Heart right ventricle (tissue), 16 donors: ENCODE measurements at regions not wholly inside any gene's neighbourhood (a gene's known extent, or its start where the extent isn't known, plus 50 kb on each side); places are given as distances from the start of the nearest gene placed in this dataset.
"Not testable (repeated sequence)": the region's sequence is repeated elsewhere in the genome, so short reads cannot be mapped to it uniquely, and the experiment has no call there.

Experiments
- ATAC-seq, 8 donors: fragments of 200-7000 bp; cut with Tn5 transposase; one replicate each; pipeline ENCODE4 v1.9.1; 2020; ENCODE audit warnings: mild to moderate bottlenecking in 8 of 8, moderate library complexity in 8 of 8, moderate number of reproducible peaks in 1 of 8
- DNase-seq, 2 donors: peaks; one replicate each; pipeline ENCODE4 v3.0.0-alpha.2; 2020
- H3K27ac ChIP-seq, 10 donors: fragments of 200-600 bp; sonication (generic) in 2 of 10; one replicate each; pipeline versions ENCODE4 v1.5.0 to v1.8.0; 2020 to 2022; ENCODE audit warnings: mild to moderate bottlenecking in 3 of 10
- H3K27me3 ChIP-seq, 7 donors: fragments of 200-600 bp; one replicate each; pipeline ENCODE4 v1.8.0; 2021 to 2022; ENCODE audit warnings: mild to moderate bottlenecking in 2 of 7
- H3K36me3 ChIP-seq, 9 donors: fragments of 200-600 bp; sonication (generic) in 1 of 9; one replicate each; pipeline versions ENCODE4 v1.5.0 to v1.8.0; 2020 to 2022; ENCODE audit warnings: mild to moderate bottlenecking in 2 of 9
- H3K4me1 ChIP-seq, 9 donors: fragments of 200-600 bp; sonication (generic) in 1 of 9; one replicate each; pipeline versions ENCODE4 v1.5.0 to v1.8.0; 2020 to 2022; ENCODE audit warnings: mild to moderate bottlenecking in 4 of 9
- H3K4me3 ChIP-seq, 10 donors: fragments of 200-600 bp; sonication (generic) in 2 of 10; one replicate each; pipeline versions ENCODE4 v1.5.0 to v1.8.0; 2020 to 2022; ENCODE audit warnings: mild to moderate bottlenecking in 7 of 10, moderate library complexity in 2 of 10
- H3K9me3 ChIP-seq, 11 donors: fragments of 200-600 bp in 10 of 11; sonication (generic) in 2 of 11; one replicate each; pipeline versions ENCODE4 v1.5.0 to v1.8.0; 2013 to 2022; ENCODE audit warnings: mild to moderate bottlenecking in 2 of 11, control low read depth in 1 of 11, moderate library complexity in 1 of 11
- CTCF ChIP-seq, 9 donors: fragments of 200-600 bp; sonication (generic) in 2 of 9; IDR thresholded peaks; one replicate each; pipeline versions ENCODE4 v1.5.0 to v1.8.0; 2021 to 2022; ENCODE audit warnings: antibody characterized with exemption in 9 of 9, mild to moderate bottlenecking in 5 of 9, moderate library complexity in 1 of 9
- WGBS, 2 donors: extraction: QIAGEN DNeasy Blood & Tissue Kit; methylation state at CpG; one replicate each; pipeline ENCODE4 v1.1.7; 2013; ENCODE audit warnings: inconsistent platforms in 1 of 2; 5-methylcytosine and 5-hydroxymethylcytosine counted together
- intact Hi-C, 10 donors: fragments of 100-400 bp; cut with DNase I; formaldehyde crosslinking; loops; one replicate each; pipeline versions ENCODE4 v1.11.1 to v1.14.2; 2022
- donor health status: Arrhythmogenic right ventricular cardiomyopathy.
- donor health status: ischemic (EF 13 %, LVEDD 7.1; RV severe dilation, severe dysfunction).
- donor health status: healthy with polysubstance abuse.
- donor health status: DM: no; HTN: yes; CAD: no.
- donor health status: DM: no; HTN: no; CAD: no.
- donor health status: ischemic (EF 25% LVEDD 6.9; RV normal size, moderate dysfunction).
- donor health status: ischemic (EF 25% LVEDD 5.7; RV mildly dilated, moderate dysfunction).
- donor health status: healthy.
- donor health status: DM: yes; HTN: yes; CAD: no.
- donor health status: Ischemic cardiomyopathy.
- donor health status: ischemic (EF 35%, LVEDD 5.7; RV mildly dilated, moderate dysfunction).
- donor health status: nonischemic (EF 11% LVEDD 7.7; RV severe dilation, severe dysfunction).
- donor health status: DM: yes; HTN: yes; CAD: no.
- donor health status: PGD.
- donor health status: ischemic (EF 29% LVEDD 5.4; RV normal size, mild dysfunction).
- donor health status: nonischemic (EF 23%, LVEDD 6.1; RV moderate dilation, normal function).

- DNase-seq, result no peak
- Histone ChIP-seq H3K4me1 (no peaks in the 10 kb centered on the region), H3K27ac (no peak overlapping the region), H3K27me3 (no peaks in the 10 kb centered on the region), H3K4me3 (no peak overlapping the region), H3K36me3 (no peaks in the 10 kb centered on the region), H3K9me3 (no peaks in the 10 kb centered on the region)
- 95 to 97% methylated on average over 2 of the region's 2 CpGs for WGBS, 2 donors
- no peak for TF ChIP-seq CTCF (IDR thresholded peaks at IDR 0.05)
- no peak for ATAC-seq
- intact Hi-C loops, result no loop called here
These were observed 525.8 kb downstream of the DIPK2A start for GRCh38 chr3:144497452-144497851.

GRCh38 chr3:144499001-144499930 lies 527.6 kb downstream of the DIPK2A start:
- Histone ChIP-seq H3K27me3 (no peaks in the 10 kb centered on the region), H3K4me1 (no peaks in the 10 kb centered on the region), H3K27ac (no peak overlapping the region), H3K9me3 (no peaks in the 10 kb centered on the region), H3K36me3 (no peaks in the 10 kb centered on the region), H3K4me3 (no peak overlapping the region)
- intact Hi-C loops, result no loop called here
- TF ChIP-seq CTCF (IDR thresholded peaks at IDR 0.05), result no peak
- DNase-seq (no peak), ATAC-seq (no peak)
- WGBS, 2 donors, result 38 to 40% methylated on average over 2 of the region's 2 CpGs

GRCh38 chr3:144501467-144501866 lies 529.8 kb downstream of the DIPK2A start:
- no peak overlapping the region for H3K4me3 ChIP-seq
- H3K4me1 ChIP-seq, result no peaks in the 10 kb centered on the region
- H3K27ac ChIP-seq, result no peak overlapping the region
- H3K36me3 ChIP-seq, result no peaks in the 10 kb centered on the region
- ATAC-seq (no peak), DNase-seq (no peak)
- no peak for TF ChIP-seq CTCF (IDR thresholded peaks at IDR 0.05)
- no peaks in the 10 kb centered on the region for H3K27me3 ChIP-seq
- intact Hi-C loops, result no loop called here
- H3K9me3 ChIP-seq, result no peaks in the 10 kb centered on the region
- 85 to 88% methylated on average over 1 of the region's 1 CpG for WGBS, 2 donors

GRCh38 chr3:144502402-144502801 lies 530.8 kb downstream of the DIPK2A start:
- DNase-seq (no peak), ATAC-seq (no peak)
- no peaks in the 10 kb centered on the region for H3K9me3 ChIP-seq
- no peaks in the 10 kb centered on the region for H3K27me3 ChIP-seq
- H3K27ac ChIP-seq, result no peak overlapping the region
- intact Hi-C loops, result no loop called here
- TF ChIP-seq CTCF (IDR thresholded peaks at IDR 0.05), result no peak
- WGBS, 2 donors, result 82 to 87% methylated on average over 4 of the region's 4 CpGs
- H3K4me3 ChIP-seq, result no peak overlapping the region
- H3K4me1 ChIP-seq, result no peaks in the 10 kb centered on the region
- H3K36me3 ChIP-seq, result no peaks in the 10 kb centered on the region

- H3K9me3 ChIP-seq, ATAC-seq, H3K4me3 ChIP-seq, H3K36me3 ChIP-seq, H3K4me1 ChIP-seq, H3K27me3 ChIP-seq, intact Hi-C loops, DNase-seq, H3K27ac ChIP-seq: not testable (repeated sequence)
- WGBS, 2 donors, result 55 to 79% methylated on average over 4 of the region's 4 CpGs
These were observed 534.8 kb downstream of the DIPK2A start for GRCh38 chr3:144506375-144506774.
